NCI-H345 treated with DMSO at 0.1 percent for 48 hours (cell line): ENCODE measurements at regions not wholly inside any gene's neighbourhood (a gene's known extent, or its start where the extent isn't known, plus 50 kb on each side); places are given as distances from the start of the nearest gene placed in this dataset.
A peak's percentile ranks its signal among the peaks of the same experiment; 100 is the strongest.

Source experiments
- DNase-seq: peaks from one replicate; lab custom pipeline; 2025; ENCODE audit not compliant: unreplicated experiment; lab: John Stamatoyannopoulos, UW

DNA sequence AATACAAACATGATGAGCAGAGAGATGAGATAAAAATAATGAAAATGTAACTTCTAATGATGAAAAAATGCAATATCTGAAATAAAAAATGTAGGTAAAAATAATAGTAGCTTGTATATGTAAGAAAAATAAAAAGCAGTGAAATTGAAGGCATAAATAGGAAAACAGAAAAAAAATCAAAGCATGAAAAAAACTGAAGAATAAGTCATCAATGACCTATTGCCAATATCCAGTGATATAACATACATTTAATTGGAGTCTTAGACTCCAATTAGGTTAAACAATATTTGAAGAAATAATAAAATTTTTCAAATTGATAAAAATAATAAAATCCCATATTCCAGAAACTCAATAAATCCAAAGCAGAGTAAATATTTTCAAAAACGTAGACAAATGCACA lies 114.0 kb upstream of the HDGFL1 start:
- DNase-seq, result no peak

DNA sequence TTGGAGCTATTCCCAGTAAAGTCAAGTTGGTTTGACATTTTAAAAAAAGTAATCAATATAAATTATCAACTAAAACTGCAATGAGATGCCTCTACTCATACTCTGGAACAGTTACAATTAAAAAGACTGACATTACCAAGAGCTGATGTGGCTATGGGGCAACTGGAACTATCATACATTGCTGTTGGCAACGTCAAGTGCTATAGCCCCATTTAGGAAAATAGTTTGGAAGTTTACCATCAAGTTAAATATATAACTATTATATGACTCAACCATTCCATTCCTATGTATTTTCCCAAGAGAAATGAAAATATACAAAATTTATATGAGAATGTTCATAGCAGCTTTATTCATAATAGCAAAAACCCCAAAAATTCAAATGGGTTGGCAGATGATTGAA lies 111.4 kb upstream of the HDGFL1 start:
- no peak for DNase-seq

DNA sequence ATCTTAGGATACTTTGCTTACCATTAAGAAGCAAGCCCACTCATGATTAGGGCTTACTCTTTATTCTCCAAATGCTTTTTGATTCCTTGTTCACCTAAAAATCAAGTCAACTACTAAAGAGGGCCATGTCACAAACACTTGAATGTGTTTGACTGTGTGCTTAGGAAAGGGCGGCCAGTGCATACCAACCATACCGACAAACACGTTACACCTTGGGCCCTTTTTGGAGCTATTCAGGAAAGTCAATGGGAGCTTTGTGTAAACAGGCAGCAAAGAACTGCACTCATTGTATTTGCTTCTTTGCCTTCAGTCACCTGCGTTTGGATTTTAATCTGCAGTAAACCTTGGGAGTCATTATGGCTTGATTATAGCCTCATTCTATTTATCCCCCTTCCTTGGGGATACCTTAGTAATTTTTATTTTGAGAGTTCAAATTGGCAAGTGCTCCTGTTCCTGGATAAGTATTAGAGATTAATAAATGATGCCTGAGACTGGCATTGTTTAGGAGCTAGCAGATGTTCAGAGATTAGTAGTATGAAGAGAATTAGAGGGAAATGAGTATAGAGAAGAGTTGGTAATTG lies 102.6 kb upstream of the HDGFL1 start:
- DNase-seq, result peak; percentile 47

DNA sequence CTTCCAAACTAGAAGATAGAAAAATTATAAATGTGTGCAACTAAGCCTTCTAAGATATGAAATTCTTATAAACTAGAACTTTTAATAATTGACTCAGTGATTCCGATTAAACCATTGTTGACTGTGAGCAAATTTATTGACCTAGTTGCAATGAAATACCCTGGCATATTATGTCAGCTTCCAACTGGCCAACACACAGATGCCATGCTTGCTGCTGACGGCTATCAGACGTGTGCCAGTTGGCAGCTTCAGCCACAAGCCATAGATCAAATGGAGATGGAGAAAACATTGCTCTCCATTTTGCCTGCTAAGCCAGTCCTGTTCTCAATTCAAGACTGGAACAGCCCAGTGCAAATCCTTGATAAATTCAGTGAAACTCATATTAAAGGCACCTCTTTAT lies 101.7 kb upstream of the HDGFL1 start:
- DNase-seq, result no peak

DNA sequence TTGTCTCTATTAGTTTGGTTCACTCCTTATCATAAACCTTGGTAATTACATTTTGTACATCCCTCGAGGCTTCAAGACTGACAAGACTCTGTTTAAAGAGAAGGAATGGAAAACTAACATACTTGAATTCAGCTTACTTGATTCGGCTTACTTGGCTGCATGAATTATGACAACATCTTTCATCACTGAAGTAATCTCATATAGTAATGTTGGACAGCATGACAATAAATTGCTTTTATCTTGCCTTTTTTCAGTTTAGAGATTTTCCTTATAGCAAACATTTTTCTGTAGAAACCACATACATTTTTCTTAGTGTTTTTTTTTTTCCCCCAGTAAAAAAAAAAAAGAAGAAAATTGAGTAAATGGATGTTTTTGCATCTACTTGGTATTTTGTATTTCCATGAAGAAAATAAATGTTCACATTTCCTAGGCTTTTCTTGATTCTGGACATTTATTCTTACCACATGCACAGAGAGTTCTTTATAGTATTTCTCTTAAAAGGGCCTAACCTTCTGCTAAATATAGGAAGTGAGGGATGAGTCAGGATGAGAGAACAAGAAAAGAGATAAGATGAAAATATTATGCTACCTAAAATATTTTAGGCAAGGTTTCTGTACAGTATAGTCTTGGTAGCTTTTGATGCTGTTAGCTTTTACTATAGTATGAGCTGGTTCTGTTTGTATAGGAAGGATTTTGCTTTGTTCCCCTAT lies 101.0 kb upstream of the HDGFL1 start:
- no peak for DNase-seq

DNA sequence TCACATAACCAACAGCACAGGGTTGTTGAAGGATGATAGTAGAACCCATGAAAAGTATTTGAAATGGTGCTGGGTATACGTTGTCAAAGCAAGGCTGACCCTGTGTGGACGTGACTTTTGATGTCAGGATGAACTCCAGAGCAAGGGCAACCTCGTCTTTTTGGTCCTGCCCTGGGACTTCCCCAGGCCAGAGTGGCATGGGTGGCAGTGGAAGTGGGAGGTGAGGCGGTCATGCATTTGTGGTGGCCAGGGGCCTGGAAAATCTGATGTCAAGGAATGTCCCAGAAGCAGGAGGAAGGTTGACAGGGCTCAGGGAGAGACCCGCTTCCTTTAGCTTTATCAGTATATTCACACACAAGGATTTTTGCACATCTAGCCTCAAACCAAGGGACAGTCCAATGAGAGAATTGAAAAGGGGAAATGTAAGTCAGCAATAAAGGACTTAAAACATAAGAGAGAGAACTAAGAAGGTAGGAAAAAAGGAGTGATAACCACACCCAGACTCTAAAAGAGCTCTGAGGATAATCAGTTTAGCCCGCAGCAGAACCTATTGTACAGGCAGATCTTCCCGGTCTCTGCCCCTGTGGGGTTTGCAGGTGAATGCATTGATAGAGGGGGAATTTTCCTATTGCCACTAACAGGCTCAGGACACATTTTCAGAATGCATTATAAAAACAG lies 98.8 kb upstream of the HDGFL1 start:
- no peak for DNase-seq

DNA sequence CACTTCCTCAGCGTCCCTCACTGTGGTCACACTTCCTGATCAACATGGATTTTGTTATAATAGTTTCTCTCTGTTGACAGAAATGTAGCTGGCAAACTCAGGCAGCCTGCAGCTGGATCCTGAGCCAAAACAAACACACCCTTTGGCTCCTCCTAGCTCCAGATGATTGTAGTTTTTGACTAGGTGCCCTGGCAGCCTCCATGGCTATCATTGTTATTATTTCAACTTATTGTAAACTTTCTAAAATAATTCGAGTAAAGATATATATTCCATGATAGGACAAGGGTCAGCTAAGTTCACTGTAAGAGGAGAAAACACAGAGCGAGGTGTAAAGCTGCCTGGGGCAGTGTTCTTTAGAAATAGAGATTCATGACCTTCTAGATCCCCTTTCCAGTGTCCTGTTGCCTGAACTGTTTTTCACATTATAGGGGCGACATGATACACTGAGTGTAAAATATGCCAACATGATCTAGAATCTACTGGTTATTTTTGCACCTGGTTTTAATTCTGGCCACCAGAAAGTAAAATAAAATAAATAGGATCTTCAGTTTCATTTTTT lies 98.2 kb upstream of the HDGFL1 start:
- peak; percentile 55 for DNase-seq

DNA sequence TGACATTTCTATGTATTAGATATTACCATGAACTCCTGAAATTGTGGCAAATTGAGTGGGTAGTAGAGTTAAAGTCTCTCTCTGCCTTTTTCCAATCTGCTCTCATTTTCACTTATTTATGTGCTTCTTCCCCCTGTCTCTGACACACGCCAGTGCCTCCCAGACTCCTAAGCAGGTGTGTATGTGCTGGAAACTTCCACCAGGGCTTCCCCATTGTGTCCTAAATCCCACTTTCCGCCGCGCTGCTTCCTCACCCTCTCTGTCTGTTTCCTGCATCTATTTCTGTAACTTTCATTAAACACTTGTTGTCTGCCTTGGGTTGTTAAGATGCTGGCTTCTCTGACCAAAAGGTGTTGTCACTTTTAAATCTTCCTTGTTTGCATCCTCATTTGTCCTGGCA lies 97.6 kb upstream of the HDGFL1 start:
- no peak for DNase-seq

DNA sequence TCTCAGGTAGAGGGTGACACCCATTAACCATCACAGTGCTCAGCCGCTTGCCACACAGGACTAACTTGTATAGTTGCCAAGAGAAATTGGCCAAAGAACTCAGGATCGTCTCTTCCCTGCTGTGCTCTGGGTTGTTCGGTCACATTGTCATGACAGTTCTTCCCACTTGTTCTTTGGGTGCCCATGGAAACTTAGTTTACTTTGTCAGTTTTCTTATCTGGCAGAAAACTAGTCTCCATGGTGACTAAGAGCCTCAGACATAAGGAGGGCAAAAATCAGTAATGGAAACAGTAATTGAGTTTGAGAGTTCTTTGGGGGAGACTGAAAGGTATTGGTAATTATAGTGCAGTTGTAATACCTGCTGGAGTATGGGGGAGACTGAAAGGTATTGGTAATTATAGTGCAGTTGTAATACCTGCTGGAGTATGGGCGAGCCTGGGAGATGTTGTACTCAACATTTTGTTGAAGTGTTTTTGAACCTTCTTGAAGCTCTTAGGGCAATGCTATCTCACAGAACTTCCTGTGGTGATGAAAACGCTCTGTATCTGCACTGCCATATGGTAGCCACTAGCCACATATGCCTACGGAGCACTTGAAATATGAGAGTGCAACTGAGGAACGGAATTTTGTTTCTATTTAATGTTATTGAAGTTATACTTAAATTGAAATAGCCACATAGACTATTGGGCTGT lies 95.2 kb upstream of the HDGFL1 start:
- no peak for DNase-seq

DNA sequence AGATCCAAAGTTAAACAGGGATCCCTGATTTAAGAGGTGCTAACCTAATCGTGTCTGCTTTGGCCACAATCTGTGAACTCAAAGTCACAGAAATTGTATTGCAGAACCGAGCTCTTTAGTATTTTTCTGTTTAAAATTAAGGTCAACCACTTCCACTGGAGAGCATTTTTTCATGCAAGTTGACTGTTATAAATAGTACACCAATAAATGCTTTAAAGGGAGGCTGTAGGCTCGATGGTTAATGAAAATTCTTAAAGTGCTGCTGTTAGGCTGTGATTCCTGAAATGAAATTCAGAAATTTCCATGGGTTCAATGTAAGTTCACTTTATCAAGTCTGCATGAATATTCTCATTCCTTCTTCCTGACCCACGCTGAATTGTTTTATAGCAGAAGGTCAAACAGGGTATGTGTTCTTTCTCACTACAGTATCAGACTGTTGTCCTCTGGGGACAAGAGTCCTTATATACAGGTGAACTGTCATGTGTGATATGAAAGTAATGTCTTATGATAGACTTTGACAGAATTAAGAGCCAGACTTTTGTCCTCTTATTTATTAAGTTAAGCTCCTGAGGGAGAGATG lies 92.5 kb upstream of the HDGFL1 start:
- no peak for DNase-seq

DNA sequence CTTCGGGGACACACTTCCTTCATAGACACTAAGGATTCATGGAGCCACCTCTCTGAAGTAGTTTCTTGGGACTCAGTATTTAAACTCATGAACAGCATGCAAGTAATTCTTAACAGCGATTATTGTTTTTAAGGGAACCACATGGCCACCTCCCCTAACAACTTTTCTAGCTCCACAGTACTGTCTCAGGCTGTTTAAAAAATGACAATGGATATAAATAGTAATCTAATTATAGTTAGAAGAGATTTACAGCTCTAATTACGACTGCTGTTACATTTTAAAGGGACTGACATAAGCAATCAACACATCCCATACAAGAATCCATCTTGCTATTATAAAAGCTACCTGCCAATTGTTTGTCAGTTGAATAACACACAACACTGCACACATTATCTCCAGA lies 72.1 kb upstream of the HDGFL1 start:
- DNase-seq, result no peak

DNA sequence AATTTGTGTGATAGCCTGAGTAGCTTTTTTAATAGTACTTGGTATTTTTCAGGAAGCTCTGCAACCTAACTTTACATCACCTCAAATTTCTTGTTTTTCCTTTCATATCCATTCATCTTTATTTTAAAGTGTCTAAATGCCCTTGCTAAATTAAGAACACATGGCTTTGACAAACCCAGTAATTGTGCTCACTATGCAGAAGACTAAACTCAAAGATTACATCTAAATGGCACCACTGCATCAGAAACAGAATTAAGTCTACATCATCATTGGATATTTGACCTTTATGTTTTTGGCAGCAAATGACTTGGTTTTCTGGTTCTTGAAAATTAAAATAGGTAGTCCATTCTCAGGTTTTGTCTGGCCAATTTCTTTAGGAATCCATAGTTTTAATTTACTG lies 69.6 kb upstream of the HDGFL1 start:
- DNase-seq, result no peak

DNA sequence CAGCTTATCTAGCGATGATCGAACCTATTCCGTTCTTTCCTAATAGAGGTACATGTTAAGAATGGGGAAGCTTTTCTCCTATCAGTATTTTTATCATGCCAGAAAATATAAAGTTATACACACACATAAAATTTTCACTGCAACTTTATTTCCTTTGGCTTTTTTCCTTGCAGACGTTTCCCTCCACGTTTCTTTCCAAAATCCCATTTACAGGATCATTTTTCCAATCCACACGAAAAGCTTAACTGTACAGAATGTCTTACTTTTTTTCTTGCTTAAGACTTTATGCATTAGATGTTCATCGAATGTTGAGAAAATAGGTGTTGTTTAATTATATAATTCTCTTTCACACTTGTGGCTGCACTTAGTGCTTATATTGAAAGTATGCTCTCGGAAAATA lies 62.9 kb upstream of the HDGFL1 start:
- DNase-seq, result no peak

DNA sequence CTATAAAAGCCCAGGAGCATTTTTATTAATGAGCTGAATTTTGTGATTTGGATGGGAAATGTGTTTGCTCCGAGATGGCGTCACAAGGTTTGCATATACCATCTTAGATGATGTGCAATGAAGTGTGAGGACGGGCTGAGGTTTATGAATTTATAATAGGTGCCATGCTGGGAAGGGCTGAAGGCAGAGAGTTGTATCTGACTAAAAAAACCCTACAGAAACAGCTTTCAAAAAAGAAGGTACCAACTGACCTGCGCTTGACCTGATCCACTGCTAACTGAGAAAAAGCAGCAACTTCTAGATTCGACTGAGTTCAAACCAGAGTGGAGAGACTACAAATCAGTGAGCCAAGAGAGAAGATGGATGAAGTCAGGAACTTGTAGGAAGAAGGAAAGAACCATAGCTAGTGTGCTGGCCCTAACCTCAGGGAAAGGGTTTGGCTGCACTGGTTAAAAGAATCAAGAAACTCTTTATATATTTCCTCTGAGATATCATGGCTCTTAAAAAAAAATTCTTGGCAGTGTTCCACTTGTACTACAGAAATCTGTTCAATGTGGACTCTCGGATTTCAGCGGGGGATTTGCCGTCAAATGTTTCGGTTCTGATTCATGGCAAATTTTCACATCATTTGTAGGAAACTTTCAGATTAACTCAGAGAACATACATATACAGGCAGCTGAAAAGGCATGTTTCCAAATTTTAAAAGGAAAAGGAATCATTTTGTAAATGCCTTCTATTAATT lies 56.5 kb upstream of the HDGFL1 start:
- no peak for DNase-seq

DNA sequence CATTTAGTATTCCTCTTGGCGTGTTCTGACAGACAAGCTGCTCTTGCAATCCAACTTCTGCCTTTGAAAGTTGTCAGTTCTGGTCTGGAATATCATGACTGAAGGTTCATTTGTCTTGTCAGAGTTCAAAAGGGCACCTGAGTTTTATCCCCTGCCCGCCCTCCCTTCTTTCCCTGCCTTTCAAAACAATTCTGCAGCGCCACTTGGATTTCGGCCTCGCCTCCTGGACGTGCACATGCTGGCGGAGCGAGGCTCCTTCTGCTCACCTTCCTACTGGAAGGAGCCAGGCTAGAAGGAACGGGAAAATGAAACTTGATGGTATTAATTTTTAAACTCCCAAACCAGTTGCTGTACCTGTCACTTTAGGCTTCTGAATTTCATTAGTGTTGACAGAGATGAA lies 55.7 kb upstream of the HDGFL1 start:
- DNase-seq, result no peak

DNA sequence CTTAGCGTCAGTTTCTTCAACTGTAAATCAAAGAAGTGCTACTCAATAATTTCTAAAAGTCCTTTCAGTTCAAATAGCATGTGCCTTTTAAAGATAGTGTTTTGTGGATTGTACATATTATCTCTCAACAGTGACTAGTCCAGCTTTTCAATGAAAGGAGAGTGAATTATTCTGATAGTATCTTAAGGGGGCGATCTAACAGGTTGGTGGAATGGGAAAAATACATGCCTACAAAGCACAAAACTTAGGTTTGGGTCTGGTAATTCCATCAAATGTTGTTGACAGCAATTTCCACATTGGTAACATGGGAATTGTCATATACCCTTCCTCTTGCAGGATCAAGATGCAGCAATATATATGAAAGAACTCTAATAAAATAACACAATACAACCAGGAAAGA lies 50.1 kb upstream of the HDGFL1 start:
- no peak for DNase-seq
